Fibroblast of the aortic adventitia (primary cell): ENCODE measurements at regions not wholly inside any gene's neighbourhood (a gene's known extent, or its start where the extent isn't known, plus 50 kb on each side); places are given as distances from the start of the nearest gene placed in this dataset.

Experiments
- DNase-seq: peaks from one replicate; pipeline ENCODE4 v3.0.0-alpha.2; 2010; ENCODE audit warnings: low read depth
- H3K4me3 ChIP-seq: 2 replicates; pipeline ENCODE4 v1.5.1; 2011; ENCODE audit warnings: low read depth, mild to moderate bottlenecking, control low read depth, low read length, moderate library complexity
- CTCF ChIP-seq: IDR thresholded peaks from 2 replicates; pipeline ENCODE4 v1.5.1; 2011; ENCODE audit warnings: mild to moderate bottlenecking, low read length, control low read depth, inconsistent platforms; ENCODE audit not compliant: insufficient read depth

- DNase-seq, result no peak
- H3K4me3 ChIP-seq, result no peak overlapping the region
- TF ChIP-seq CTCF, result no peak
Measured at GRCh38 chr6:168166627-168167026, 87.6 kb upstream of the FRMD1 start.

DNA sequence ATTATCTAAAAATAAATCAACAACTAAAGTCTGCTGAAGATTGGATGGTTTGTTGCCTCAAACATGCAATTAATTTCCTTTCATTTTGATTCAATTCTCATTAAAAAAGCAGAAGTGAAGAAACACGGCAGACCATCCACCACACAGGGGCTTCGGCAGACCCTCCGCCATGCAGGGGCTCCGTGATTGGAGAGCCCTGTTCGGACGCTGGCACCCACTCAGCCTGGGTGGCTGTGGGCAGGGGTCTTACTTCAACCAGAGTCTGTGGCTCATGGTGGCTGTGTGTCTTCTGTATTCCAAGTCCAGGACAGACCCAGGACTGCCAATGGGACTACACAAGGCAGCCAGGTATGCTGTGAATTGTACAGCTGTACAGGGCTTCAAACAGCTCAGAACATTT lies 86.9 kb upstream of the FRMD1 start:
- TF ChIP-seq CTCF, result no peak
- DNase-seq, result no peak
- H3K4me3 ChIP-seq, result no peak overlapping the region

GRCh38 chr6:168165373-168165772 lies 86.4 kb upstream of the FRMD1 start:
- TF ChIP-seq CTCF, result no peak
- no peak overlapping the region for H3K4me3 ChIP-seq
- DNase-seq, result no peak

DNA sequence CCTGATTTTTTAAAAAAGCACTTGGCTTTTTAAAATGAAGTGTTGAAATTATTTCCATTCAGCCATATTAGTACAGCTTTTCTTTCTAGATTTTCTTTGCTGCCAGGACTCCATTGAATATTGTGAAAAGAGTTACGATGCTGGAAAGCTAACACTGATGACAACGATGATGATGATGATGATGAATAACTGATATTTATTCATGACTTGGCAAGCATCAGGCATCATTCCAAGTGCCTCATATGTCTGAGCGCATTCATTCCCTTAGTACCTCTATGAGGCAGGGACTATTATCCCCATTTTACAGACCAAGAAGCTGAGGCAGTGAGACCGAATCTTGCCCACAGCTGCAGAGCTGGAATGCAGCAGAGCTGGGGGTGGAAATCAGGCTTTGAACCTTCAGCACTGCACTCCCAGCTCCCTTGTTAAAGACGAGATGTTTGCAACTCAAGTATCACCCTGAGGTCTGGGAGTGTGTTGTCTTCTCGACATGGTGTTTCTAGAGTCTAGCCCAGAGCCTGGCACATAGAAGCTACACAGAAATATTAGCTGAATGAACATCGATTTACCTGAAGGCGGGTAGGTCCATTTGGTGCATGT lies 85.5 kb upstream of the FRMD1 start:
- no peak for DNase-seq
- H3K4me3 ChIP-seq, result no peak overlapping the region
- TF ChIP-seq CTCF, result no peak

- H3K4me3 ChIP-seq, result no peak overlapping the region
- DNase-seq, result peak; percentile 43
- no peak for TF ChIP-seq CTCF
Measured at GRCh38 chr6:168163096-168163731, 84.2 kb upstream of the FRMD1 start.

DNA sequence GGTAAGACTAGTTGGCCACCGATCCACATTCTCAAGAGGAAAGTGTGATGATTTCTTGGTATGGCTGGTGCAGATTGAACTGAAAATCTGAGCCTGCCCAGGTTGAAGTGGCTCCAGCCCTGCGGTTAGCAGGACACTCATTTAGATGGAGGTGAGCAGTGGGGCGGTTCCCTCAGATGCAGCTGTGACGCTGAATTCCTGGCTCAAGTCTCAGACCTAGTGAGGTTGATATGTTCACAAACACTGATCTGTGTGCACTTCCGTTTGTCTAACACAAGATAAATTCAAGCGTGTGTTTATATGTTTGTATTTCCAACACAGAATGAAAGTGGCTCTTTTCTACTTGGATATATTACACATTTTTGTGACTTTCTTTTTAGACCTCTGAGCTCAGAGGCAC lies 83.4 kb upstream of the FRMD1 start:
- no peak for TF ChIP-seq CTCF
- DNase-seq, result no peak
- no peak overlapping the region for H3K4me3 ChIP-seq

GRCh38 chr6:168161371-168161750 lies 82.3 kb upstream of the FRMD1 start:
- DNase-seq, result no peak
- TF ChIP-seq CTCF, result no peak
- H3K4me3 ChIP-seq, result no peak overlapping the region
